Breast epithelium (tissue), 4 donors: ENCODE measurements at regions not wholly inside any gene's neighbourhood (a gene's known extent, or its start where the extent isn't known, plus 50 kb on each side); places are given as distances from the start of the nearest gene placed in this dataset.

Experiments used
- DNase-seq, 2 donors: peaks; one replicate each; pipeline ENCODE4 v3.0.0-alpha.2; 2019; ENCODE audit warnings: low spot score in 2 of 2
- H3K27ac ChIP-seq, 2 donors: fragments of 200-600 bp; sonication (generic) in 1 of 2; one replicate each; pipeline ENCODE4 v1.5.1; 2016 to 2019; ENCODE audit warnings: mild to moderate bottlenecking in 1 of 2
- H3K27me3 ChIP-seq, 2 donors: fragments of 200-600 bp; sonication (generic) in 1 of 2; one replicate each; pipeline versions ENCODE4 v1.5.1 to v1.6.0; 2017 to 2019; ENCODE audit warnings: control low read depth in 1 of 2, mild to moderate bottlenecking in 1 of 2
- H3K36me3 ChIP-seq: fragments of 200-600 bp; one replicate; pipeline ENCODE4 v1.5.1; 2019
- H3K4me1 ChIP-seq, 2 donors: fragments of 200-600 bp; sonication (generic); one replicate each; pipeline ENCODE4 v1.5.1; 2016 to 2019; ENCODE audit warnings: control low read depth in 1 of 2
- H3K4me3 ChIP-seq, 3 donors: fragments of 200-600 bp; sonication (generic); 1 replicate in 2 of 3; 2 replicates in 1 of 3; pipeline ENCODE4 v1.5.1; 2016 to 2019; ENCODE audit warnings: mild to moderate bottlenecking in 3 of 3, moderate library complexity in 2 of 3
- H3K9me3 ChIP-seq, 2 donors: fragments of 200-600 bp; sonication (generic) in 1 of 2; one replicate each; pipeline ENCODE4 v1.5.1; 2016 to 2019; ENCODE audit warnings: control low read depth in 1 of 2
- POLR2A ChIP-seq: fragments of 450-650 bp; IDR thresholded peaks from one replicate; pipeline ENCODE4 v1.6.1; 2016; ENCODE audit warnings: antibody characterized with exemption, mild to moderate bottlenecking, moderate library complexity
- POLR2AphosphoS5 ChIP-seq, 3 donors: sonication (generic); formaldehyde crosslinking; IDR thresholded peaks; one replicate each; pipeline ENCODE4 v1.6.1; 2017; ENCODE audit warnings: antibody characterized with exemption in 3 of 3
- intact Hi-C: fragments of 100-400 bp; cut with DNase I; formaldehyde crosslinking; loops from one replicate; pipeline ENCODE4 v1.15.1; 2023; ENCODE audit warnings: low total_unique reads
- TF ChIP-seq, protein P1 (sequence below), 3 donors: fragments of 450-650 bp; IDR thresholded peaks; one replicate each; pipeline ENCODE4 v1.5.1; 2016 to 2017; ENCODE audit warnings: antibody characterized with exemption in 3 of 3, mild to moderate bottlenecking in 3 of 3, moderate library complexity in 3 of 3

DNA sequence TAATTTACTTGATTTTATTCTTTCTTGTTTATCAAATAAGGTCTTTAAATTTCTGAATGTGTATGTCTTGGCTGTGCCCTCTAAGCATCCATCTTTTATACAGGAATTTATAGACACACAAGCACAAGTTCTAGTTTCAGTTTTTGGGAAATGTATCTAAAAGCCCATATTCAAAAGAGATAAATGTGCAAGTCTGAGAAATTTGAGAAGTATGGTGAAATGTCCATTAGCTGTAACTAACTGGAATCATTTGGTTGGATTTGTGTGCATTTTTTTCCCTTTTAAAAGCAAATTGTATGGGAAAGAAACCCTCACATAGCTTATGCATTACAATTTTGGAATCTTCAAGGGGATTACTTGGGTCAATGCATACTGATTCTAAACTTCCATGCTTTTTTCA is 532.0 kb downstream of the KLF5 start:
- no peak overlapping the region for H3K27ac ChIP-seq
- no peaks in the 10 kb centered on the region for H3K4me1 ChIP-seq
- TF ChIP-seq POLR2AphosphoS5 (IDR thresholded peaks at IDR 0.05) (no peak), POLR2A (no peak)
- TF ChIP-seq, protein P1, sequence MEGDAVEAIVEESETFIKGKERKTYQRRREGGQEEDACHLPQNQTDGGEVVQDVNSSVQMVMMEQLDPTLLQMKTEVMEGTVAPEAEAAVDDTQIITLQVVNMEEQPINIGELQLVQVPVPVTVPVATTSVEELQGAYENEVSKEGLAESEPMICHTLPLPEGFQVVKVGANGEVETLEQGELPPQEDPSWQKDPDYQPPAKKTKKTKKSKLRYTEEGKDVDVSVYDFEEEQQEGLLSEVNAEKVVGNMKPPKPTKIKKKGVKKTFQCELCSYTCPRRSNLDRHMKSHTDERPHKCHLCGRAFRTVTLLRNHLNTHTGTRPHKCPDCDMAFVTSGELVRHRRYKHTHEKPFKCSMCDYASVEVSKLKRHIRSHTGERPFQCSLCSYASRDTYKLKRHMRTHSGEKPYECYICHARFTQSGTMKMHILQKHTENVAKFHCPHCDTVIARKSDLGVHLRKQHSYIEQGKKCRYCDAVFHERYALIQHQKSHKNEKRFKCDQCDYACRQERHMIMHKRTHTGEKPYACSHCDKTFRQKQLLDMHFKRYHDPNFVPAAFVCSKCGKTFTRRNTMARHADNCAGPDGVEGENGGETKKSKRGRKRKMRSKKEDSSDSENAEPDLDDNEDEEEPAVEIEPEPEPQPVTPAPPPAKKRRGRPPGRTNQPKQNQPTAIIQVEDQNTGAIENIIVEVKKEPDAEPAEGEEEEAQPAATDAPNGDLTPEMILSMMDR (IDR thresholded peaks at IDR 0.05) = no peak
- H3K36me3 ChIP-seq = no peaks in the 10 kb centered on the region
- intact Hi-C loops = no loop called here
- H3K4me3 ChIP-seq = no peak overlapping the region
- H3K9me3 ChIP-seq = peaks cover 0 to 7% of the 10 kb centered on the region in 2 donors
- DNase-seq = no peak
- no peaks in the 10 kb centered on the region for H3K27me3 ChIP-seq

DNA sequence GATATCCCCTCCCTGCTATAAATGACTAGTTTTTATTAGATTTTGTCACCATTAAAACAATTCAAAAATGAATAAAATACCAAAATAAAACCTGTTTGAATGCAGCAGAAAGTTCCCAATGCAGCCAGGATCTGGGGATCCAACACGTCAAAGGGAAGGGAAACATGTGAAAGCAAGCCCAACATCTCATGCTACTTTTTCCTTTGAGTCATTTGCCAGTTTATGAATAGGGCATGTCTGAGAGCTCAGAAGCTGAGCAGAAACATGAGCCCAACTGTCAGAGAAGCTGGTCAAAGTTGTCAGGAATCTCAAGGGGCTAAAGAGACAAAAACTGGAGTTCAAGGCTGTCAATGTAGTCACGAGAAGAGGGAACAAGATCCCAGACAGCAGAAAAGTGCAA is 526.4 kb downstream of the KLF5 start:
- Histone ChIP-seq H3K27me3 (no peaks in the 10 kb centered on the region), H3K36me3 (no peaks in the 10 kb centered on the region), H3K4me3 (no peak overlapping the region), H3K27ac (no peak overlapping the region), H3K9me3 (peaks cover 0 to 7% of the 10 kb centered on the region in 2 donors), H3K4me1 (no peaks in the 10 kb centered on the region)
- TF ChIP-seq POLR2A = no peak
- TF ChIP-seq, protein P1 (IDR thresholded peaks at IDR 0.05) = no peak
- TF ChIP-seq POLR2AphosphoS5 (IDR thresholded peaks at IDR 0.05) = no peak
- intact Hi-C loops = no loop called here
- DNase-seq = no peak

DNA sequence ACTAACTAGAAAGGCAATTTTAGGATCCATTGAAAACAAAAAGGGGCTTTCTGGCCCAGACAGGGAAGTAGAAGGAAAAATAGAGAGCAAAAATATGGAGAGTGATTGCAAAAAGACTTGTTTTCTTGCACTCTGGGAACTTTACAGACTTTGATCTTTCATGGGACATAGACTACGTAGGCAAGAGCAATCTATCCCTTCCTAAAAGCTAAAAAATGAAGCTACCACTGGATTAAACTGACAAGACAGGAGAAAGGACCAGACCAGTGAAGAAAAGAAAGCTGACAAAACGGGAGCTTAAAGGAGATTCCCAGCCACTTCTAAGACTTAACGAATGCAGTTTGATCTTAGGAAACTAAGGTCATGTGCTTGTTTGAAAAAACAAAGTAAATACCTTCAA is 524.5 kb downstream of the KLF5 start:
- H3K27ac ChIP-seq = no peak overlapping the region
- no peak for DNase-seq
- TF ChIP-seq, protein P1 (IDR thresholded peaks at IDR 0.05) = no peak
- TF ChIP-seq POLR2AphosphoS5 (IDR thresholded peaks at IDR 0.05) (no peak), POLR2A (no peak)
- no peaks in the 10 kb centered on the region for H3K27me3 ChIP-seq
- intact Hi-C loops = no loop called here
- peaks cover 0 to 7% of the 10 kb centered on the region in 2 donors for H3K9me3 ChIP-seq
- H3K4me1 ChIP-seq = no peaks in the 10 kb centered on the region
- H3K4me3 ChIP-seq = no peak overlapping the region
- H3K36me3 ChIP-seq = no peaks in the 10 kb centered on the region

DNA sequence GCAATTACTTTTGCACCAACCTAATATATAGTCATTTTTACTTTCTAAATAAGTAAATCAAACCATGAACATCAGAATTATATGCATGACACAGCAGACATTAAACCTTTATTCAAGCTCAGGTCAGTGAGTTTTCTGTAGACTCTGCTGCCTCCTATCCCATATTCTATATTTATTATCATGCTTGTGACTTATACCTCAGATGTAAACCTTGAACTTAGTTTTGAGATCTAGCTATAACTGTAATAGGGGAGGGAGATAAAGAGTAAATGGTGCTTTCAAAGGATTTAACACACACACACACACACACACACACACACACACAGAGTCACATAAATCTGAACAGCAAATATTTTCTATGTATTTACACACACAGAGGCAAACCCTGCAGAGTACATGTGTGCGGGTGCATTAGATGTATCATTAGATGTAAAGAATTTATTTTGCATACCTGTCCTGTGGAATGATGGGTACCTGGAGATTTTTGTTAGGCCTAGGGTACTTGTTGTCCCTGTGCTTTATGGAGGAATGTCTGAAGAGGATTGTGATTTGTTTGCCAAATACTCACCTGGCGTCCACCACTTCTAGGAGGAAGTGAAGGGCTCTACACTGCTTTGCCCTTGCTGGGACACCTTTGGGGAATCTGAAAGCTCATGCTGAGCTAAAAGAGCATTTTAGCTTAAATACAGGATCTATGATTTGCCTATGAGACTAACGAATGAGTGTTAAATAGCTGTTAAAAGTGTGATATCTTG is 521.9 kb downstream of the KLF5 start:
- DNase-seq = no peak

More for the DNA sequence above, 521.9 kb downstream of the KLF5 start:
- intact Hi-C loops = no loop called here
- H3K27me3 ChIP-seq = no peaks in the 10 kb centered on the region
- no peaks in the 10 kb centered on the region for H3K36me3 ChIP-seq
- TF ChIP-seq, protein P1 (IDR thresholded peaks at IDR 0.05) = no peak
- TF ChIP-seq POLR2A = no peak
- no peak for TF ChIP-seq POLR2AphosphoS5 (IDR thresholded peaks at IDR 0.05)
- H3K4me3 ChIP-seq = no peak overlapping the region
- no peaks in the 10 kb centered on the region for H3K9me3 ChIP-seq
- H3K27ac ChIP-seq = no peak overlapping the region
- H3K4me1 ChIP-seq = no peaks in the 10 kb centered on the region
